Inferior parietal cortex (tissue), 1 donor: ENCODE measurements at regions not wholly inside any gene's neighbourhood (a gene's known extent, or its start where the extent isn't known, plus 50 kb on each side); places are given as distances from the start of the nearest gene placed in this dataset.
"Not testable (repeated sequence)": the region's sequence is repeated elsewhere in the genome, so short reads cannot be mapped to it uniquely, and the experiment has no call there.

Source experiments
- DNase-seq: peaks from one replicate; pipeline ENCODE4 v3.0.0-alpha.2; 2016; ENCODE audit errors: extremely low spot score

DNA sequence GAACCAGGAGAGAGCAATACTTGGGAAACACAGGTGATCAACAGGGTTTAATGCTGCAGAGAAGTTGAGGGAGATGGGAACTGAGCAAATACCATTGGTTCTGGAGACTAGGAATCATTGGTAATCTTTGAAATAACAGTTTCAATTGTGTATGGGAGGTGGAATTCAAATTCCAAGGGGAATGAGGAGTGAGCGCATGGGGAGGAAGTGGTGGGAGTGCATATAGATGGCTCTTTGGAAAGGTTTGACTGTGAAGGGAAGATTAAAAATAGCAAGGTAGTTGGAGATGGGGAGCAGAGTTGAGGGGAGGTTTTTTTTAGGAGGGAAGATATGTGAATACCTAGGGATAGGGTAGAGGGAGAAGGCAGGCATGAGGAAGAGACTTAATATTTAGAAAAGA, 51.1 kb upstream of the ROPN1 start:
- DNase-seq, result no peak

DNA sequence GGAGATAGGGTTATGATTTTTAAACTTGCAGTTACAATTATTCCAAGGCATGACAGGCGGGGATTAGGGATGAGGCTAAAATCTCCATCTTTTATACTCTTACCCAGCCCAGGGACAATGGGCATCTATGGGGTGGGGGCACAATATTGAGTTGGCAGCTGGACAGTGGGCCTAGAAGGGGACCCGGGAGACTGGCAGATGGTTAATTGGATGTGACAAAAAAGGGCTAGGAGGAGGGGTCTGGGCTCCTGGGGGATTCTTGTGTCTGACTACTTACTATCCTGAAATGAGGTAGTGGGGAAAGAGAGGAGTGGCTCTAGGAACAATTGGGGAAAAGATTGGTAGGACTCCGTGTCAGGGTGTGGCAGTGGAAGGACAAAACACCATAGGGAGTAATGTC, 53.0 kb upstream of the ROPN1 start:
- no peak for DNase-seq

DNA sequence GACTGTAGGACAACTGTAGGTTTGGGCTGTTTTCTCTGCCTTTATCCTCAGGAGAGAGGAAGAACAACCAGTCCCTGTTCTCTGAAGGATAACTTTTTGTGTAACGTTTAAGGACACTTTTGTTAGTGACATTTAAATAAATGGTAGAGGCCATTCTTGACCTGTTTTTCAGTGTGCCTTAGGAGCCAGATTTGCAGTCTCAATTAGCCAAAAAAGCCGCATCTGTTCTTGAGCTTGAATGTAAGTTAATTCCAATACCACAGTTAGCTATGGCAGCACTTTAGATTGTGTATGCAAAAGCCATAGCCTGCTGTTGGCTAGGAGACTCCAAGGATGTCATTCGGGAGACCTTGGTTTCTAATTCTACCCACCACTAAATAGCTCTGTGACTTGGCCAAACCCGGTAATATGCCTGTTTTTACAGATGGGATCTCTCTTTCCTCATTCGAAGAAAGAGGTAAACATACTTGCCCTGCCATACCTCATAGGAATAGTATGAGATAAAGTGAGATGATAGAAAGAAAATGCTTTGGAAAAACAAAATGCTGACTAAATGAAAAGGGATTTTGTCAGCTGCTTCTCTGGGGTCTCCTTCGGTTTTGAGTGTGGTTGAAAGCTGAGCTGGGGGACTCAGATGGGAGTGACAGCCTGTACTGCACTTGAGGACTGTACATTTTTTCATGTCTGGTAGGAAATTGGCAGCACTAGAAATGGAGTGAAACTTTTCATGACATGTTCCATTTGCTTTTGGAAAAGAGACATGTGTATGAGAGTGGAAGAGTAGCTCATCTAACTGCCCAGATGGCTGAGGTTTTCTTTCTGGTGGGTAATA, 57.3 kb upstream of the ROPN1 start:
- no peak for DNase-seq

DNA sequence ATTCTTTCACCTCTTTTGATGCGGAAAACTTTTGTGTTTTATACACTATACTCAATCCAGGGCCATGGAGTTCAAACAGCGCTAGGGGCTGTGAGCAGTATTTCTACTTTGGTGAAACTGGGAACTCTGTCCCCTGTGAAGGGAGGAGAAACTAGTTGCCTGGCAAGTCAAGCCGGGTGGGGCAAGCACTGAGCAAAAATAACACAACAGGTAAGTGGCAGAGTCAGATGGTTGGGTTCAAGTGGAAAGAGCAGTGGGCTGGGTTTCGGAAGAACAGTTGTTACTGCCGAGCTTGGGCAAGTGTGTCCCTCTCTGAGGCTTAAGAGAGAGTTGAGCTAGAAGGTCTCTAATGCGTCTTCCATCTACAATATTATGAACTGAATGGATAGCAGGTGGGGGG, 59.7 kb upstream of the ROPN1 start:
- no peak for DNase-seq

DNA sequence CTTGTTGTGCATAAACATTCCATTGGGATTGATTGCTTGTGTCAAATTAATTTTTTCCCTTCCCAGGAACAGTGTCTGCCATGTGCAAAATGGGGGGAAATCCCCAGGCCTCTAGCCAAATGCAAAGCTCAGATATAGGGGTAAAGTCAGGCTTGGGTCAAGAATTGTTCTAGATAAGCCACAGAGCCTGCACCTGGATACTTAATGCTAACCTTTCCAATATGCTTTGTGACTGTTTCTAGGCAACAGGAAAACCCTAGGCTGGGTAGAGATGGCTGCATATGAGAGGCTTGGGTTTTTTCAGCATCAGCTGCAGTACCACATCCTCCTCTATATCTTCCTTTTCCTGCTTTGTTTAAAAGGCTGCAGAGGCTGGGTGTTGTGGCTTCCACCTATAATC, 61.9 kb upstream of the ROPN1 start:
- DNase-seq, result no peak

DNA sequence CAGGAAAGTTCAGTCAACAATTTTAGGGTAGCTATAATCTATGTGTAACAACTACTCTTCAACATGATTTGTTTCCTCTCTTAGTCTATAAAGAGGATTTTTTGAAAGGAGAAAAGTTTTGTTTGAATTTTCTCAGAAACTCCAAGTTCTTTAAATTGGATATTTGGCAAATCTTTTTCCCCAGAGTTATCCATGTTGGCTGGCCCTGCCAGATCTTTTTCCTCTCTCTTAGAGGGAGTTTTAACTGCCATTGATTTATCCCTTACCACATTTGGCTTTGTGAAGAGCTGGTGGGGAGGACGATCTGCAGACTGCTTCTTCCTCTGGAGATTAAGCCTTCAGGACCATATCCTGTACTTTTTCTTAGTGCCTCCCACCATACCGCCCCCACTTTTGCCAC, 64.9 kb upstream of the ROPN1 start:
- no peak for DNase-seq

DNA sequence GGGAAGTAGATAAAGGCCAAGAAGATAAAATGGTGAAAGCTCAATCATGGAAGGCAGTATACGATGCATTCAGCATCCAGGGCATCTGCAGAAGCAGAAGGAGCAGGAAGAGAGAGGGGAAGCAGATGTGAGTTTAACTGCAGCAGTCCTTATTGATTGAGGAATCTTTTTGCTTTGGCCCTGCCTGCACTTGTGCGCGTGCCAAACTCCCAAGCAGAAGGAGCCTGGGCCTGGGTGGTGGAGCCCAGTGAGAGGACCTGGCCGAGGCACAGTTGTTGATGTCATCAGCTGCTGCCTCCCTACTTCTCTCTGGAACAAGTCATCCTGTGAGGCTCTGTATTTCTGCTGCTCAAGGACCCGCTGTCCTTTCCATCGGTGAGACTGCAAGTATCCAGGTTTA, 65.5 kb upstream of the ROPN1 start:
- no peak for DNase-seq

DNA sequence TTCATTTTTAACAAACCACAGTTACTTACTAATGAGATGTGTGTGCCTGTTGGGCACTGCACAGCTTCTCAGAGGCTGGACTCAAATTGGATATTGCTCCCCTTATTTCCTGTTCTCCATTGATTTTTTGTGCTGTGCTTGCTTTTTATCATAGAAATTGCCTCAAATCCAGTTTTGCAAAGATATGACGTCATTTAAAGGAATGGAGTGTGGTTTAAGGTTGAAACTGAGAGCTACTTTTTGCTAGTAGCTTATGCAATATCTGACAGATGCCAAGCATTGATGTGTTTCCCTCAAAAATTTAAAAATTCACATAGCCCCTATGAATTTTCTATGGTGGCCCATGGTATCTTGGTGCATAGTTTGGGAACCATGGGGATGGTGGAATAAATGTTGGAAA, 67.7 kb upstream of the ROPN1 start:
- no peak for DNase-seq

DNA sequence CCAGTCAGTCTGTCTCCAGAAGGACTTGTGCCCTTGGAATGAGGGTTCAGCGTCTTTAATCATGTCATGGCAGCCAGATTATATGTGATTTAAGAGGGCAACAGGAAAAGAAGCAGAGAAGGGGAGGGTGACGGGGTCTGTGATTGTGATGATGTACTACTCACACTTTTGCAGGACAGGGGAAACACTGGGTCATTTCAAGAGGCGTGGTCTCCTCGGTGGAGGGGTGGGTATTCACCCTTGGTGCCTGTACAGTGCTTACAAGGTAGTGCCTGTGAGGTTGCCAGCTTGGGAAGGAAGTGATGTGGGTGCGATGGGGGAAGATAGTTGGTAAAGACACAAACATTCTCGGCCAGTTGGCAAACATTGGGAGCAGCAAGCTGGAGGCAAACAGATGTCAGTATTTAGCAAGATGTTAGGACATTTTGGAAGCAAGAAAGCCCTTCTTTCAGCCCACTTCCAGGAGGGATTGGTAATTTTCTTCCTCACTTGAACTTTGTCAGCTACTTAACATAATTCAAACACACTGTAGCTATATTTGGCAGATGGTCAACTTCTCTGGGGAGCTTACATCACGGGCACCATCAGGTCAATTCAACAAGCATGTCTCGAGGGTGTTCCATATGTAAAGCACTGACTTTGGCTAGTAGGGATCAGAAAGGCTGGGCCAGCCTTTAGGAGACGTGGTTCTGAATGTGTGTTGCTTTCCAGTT, 71.4 kb upstream of the ROPN1 start:
- no peak for DNase-seq

DNA sequence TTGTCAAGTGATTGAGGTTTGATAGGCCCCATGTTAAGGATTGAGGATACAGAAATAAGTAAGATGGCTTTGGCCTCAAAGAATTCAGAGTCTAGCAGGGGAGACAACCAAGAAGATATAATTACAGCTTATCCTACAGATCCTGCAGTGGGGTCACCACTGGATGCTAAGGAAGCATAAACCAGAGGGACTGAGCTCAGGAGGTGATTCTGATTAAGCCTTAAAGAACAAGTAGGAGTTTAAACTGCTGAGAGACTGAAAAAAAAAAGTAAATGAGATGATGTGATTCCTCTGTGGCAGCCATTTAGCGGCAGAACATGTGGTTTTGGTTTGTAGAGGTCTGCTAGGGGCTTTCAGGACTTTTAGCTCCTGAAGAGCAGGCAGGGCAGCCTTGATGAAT, 72.1 kb upstream of the ROPN1 start:
- no peak for DNase-seq

DNA sequence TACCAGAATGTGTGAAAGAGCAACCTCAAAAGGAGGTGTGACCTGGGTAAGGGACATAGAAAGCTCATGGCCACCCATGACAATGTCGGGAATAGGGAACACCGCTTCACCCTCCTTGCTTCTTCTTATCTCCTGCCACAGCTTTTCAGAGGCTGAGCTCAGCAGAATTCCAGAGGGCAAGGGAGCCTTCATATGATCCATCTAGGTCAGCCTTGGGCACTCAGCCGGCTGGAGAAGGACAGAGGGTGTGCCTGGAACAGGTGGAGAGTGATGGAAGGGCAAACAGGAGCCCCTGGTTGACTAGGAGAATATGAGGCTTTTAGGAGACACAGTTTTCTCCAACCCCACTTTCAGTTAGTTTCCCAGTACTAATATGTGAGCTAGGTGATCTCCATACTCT, 74.6 kb upstream of the ROPN1 start:
- not testable (repeated sequence) for DNase-seq

DNA sequence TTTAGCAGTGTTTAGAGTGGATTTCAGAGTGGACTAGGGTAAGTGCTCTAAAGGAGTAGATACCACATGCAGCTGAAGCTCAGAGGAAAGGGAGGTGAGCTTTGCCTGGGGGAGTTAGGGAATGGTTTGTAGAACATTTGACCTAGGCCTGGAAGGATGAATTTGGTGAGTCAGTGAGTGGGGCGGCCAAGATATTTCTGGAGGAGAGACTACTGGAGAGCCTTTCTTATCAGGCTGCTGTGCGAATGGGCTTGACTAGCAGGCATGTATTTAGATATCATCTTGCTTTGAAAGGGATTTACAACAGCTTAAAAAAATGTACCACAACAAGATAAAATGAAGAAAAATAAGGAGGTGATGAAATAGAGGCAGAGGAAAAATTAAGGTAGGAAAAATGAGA, 77.8 kb upstream of the ROPN1 start:
- not testable (repeated sequence) for DNase-seq

DNA sequence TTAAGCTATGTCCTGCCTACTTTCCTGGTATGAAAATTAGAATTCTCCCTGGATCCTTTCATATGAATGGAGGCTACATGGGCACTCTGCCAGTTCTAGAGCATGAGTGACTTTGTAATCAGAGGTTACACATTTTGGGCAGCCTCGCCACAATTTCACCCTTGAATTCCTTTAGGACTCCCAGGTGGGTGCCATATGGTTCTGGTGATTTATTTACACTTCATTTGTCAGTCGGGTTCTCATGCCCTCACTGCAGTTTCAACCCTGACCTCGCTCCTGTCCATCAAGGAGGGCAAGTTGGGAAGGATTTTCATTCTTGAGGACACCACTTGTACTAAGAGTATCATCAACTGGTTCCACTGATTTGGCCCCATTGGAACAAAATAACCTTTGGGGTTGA, 83.2 kb upstream of the ROPN1 start:
- DNase-seq, result not testable (repeated sequence)

DNA sequence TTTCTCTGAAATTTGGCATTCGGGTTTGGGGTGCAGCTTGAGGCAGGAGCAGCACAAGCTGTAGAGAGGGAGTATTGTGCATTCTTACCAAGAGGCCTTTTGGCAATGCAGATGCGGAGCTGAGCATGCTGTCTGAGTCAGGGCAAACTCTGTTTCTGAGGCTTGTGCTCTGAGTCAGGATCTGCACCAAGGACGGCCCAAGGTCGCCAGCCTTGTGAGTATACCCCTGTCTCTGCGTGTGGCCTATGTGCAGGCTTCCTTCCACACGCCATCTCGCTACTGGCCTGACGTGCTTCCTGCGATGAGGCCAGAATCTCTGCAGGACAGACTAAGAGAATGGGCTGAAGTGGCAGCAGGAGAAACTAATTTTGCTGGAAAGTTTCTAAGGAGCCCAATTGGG, 83.8 kb upstream of the ROPN1 start:
- no peak for DNase-seq

DNA sequence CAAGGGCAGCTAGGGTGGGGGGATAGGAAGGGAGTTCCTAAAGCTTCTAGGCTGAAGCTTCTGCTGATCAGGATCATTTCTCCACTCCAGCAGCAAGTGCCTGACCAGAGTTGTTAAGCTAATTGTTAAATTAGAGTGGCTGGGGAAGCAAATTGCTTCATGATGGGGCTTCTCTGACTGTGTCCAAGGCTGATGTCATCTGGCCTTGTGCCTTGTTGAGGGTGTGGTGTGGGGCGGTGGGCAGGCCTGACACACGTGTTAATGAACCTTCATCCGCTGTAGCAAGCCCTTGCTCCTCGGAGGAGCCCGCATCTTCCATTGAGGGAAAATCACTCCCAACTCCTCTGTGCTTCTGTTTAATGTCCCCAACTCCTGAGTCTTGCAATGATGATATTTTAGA, 84.3 kb upstream of the ROPN1 start:
- DNase-seq, result no peak

DNA sequence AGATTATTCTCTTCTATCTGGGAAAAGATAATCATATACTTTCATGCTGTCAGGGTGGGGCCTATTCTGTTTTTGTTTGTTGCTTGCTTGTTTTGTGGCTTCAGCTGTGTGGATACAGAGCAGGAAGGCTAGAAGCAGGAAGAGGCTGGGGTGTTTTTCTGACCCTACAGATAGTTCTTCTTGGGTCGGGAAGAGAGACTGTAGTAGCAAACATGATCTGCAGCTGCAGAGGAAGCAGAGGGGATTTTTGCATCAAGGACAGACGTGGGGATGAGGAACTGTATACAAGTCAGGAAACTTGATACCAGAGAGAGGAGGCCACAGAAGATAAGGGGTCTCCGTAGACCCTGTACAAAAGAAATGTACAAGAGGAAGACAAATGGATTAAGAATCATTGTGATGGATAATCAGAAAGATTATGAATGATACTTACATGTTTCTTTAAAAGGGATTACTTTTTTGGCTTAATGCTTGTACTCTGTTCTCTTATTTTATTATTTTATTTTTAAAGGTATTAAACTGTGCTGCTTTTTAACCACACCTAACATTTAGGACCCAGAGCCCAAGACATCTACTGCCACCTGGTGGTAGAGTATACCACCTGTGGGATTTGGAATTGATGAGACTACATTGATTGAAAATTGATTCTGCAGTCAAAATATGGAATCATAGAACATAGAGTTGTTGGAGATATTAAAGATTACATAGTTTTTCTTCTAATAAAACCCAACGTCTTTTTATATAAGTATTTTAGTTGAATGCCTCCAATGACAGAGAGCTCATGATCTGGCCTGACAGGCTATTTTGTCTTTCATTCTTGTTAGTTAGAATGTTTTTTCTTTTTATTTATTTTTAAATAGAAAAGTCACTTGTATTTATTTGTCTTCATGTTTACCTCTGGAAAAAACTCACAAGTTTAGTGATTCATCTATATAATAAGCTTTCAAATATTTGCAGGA, 87.3 kb upstream of the ROPN1 start:
- DNase-seq, result peak; percentile 83

DNA sequence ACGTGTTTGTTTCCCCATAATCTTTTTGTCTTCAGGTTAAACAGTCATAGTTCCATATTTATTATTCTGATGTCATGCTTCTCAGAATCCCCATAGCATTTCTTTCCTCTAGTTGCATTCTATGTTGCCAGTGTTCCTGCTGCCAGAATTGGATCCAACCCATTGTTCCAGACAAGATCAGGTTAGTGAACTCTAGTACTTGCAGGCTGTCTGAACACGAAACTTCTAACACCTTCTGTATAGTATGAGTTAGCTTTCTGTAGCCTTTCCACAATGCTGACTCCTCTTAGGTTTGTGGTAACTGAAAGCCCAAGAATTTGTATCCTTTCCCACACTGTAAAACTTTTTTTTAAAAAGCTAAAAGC, 88.0 kb upstream of the ROPN1 start:
- DNase-seq, result no peak

DNA sequence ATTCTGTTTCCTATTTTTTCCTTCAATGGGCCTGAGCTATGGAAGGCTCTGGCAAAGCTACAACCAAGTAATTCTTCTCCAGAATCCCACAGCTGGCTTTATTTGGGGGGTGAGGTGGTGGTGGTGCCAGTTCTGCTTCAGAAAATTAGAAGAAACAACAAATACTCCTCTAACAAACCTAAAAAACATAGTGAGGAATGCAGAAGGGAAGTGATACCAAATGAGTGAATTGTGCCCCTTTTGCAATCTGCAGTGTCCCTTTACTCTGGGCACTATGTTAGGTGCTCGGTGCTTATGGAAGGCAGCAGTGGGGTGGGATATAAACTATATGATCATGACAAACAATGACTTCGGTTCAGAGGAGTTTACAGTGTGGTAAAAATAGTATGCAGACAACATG, 90.4 kb upstream of the ROPN1 start:
- DNase-seq, result no peak

DNA sequence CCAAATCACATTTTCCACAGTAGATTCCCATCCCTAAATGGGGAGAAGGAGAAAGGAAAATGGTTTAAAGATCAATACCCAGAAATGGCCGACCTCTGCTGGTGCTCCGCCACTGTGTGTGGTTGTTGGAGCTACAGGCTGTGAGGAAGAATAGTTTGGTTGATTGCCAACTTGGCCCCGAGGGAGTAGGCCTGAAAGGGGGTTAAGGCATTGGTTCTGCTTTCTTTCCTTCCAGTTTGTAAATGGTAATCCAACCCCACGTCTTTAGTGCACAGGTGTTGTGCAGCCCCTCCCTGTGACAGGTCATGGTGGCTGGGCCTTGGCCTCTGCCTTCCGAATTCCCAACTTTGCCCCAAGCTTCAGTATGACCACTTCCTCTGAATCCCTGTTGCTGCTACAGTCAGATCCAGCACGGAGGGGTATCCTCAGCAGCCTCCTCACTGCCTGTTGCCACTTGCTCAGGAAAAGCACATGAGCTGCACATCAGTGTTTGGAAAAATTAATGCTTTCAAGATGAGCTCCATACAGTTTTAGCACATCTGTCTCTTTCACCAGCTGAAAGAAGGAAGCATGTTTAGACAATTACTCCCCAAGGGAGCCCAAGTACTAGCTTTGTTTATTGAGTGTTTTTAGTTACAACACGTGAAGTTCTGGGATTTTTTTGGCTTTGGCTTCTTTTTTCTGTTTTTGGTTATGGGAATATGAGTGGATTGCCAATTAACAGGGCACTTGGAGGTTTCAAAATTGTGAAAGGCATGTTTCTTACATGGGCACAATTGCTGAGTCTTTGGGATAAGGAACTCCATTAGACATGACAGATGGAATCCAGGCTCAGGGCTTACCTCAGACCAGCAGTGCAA, 92.3 kb upstream of the ROPN1 start:
- DNase-seq, result no peak

DNA sequence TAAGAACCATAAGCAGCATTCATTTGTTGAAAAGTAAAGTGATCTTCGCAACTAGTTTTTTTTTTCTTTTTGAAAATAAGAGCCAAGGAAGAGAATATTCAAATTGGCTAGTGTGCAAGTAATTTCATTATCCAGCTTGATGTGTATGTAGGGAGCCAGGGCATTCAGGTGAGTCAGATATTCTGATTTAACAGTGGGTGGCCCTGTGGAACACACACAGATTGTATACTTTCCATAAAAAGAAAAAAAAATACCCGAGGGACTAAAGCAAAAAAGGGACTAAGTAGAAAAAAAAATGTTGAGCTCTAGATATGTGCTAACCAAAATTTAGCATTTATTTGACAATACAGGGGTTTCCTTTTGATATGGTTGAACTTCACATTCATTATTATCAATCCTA, 96.9 kb upstream of the ROPN1 start:
- DNase-seq, result no peak

DNA sequence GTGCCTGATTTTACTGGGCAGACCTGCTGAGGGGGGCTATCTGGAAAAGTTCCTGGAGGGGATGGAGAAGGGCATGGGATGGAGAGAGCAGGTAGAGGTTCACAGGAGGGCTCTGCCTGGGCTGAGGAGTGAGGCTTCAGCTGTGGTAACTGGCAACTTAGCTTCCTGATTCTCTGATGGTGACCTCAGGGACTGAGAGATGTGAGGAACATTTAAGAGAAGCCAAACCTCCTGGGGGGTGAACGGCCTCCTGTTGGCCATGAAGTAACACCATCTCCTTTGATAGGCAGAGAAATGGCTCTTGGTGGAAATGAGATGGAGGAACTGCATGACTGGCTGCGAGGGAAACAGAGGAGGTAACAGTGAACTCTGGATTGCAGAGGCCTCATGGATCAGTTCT, 97.3 kb upstream of the ROPN1 start:
- no peak for DNase-seq
